Activated T-helper 1 cell treated with anti-CD3 and anti-CD28 coated beads, Interleukin-12 subunit alpha, Interleukin-12 subunit beta, Interleukin-2, Interleukin-4 antibody, amounts not matched to agents 30 ng/mL and 10 ng/mL and 1 ng/mL, durations not matched to agents 14 hours and 24 hours and 36 hours (primary cell): ENCODE measurements at regions not wholly inside any gene's neighbourhood (a gene's known extent, or its start where the extent isn't known, plus 50 kb on each side); places are given as distances from the start of the nearest gene placed in this dataset.

ENCODE experiments used
- DNase-seq: peaks from one replicate; pipeline ENCODE4 v3.0.0; 2021; ENCODE audit warnings: low spot score
- H3K27ac Mint-ChIP-seq: one replicate; pipeline ENCODE4 v1.8.0; 2021; ENCODE audit warnings: mild to moderate bottlenecking, mixed read lengths
- H3K27me3 Mint-ChIP-seq: one replicate; pipeline ENCODE4 v1.8.0; 2022; ENCODE audit warnings: mild to moderate bottlenecking, moderate library complexity, mixed read lengths; ENCODE audit not compliant: insufficient read depth
- H3K36me3 Mint-ChIP-seq: one replicate; pipeline ENCODE4 v1.8.0; 2021; ENCODE audit warnings: low read depth, mixed read lengths
- H3K4me1 Mint-ChIP-seq: one replicate; pipeline ENCODE4 v1.8.0; 2021; ENCODE audit warnings: low read depth, mixed read lengths
- H3K4me3 Mint-ChIP-seq: one replicate; pipeline ENCODE4 v1.8.0; 2021; ENCODE audit warnings: mild to moderate bottlenecking, moderate library complexity, mixed read lengths
- H3K9me3 Mint-ChIP-seq: one replicate; pipeline ENCODE4 v1.8.0; 2021; ENCODE audit warnings: mixed read lengths
- intact Hi-C: fragments of 100-400 bp; cut with micrococcal nuclease; formaldehyde crosslinking; loops from one replicate; pipeline ENCODE4 v1.15.1; 2024

DNA sequence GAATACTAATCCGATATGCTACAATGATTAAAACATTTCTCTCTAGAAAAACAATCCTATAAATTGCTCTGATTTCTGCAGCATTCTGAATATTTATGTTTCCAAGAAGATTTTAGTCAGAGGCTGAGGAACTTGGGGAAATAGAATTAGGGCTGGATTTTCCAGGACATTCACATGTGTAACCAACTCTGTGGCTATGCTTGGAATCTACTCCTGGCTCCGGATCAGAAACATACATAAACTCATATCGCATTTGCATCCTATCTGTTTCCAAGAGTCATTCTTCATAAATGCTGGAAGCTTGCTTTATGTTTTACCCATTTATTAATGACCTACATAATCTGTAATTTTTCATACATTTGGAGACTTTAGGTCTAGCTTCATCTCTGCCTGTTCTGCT lies 459.9 kb upstream of the MARCKS start:
- intact Hi-C loops: no loop called here
- Mint-ChIP-seq H3K4me1 (no peaks in the 10 kb centered on the region), H3K27me3 (no peaks in the 10 kb centered on the region), H3K9me3 (no peaks in the 10 kb centered on the region), H3K27ac (no peak overlapping the region), H3K36me3 (no peaks in the 10 kb centered on the region), H3K4me3 (no peak overlapping the region)
- DNase-seq: no peak

DNA sequence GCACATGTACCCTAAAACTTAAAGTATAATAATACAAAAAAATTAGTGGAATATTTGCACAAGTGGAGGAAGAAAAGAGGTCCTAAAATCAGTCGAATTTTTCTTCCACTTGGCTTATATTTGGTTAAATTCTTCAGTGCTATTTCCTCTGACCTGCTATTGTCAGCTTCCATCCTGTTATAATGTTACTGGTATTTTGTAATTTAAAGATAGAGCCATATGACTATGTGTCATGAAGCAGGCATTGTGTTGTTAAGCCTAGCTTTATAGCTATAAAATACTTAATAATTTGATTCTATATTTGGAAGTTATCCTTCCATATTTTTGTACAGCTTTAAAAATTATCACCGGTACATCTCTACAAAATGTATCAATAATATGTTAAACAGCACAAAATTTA lies 455.9 kb upstream of the MARCKS start:
- H3K27me3 Mint-ChIP-seq: no peaks in the 10 kb centered on the region
- no peak overlapping the region for H3K4me3 Mint-ChIP-seq
- H3K9me3 Mint-ChIP-seq: no peaks in the 10 kb centered on the region
- no peaks in the 10 kb centered on the region for H3K36me3 Mint-ChIP-seq
- intact Hi-C loops: no loop called here
- H3K27ac Mint-ChIP-seq: no peak overlapping the region
- no peaks in the 10 kb centered on the region for H3K4me1 Mint-ChIP-seq
- no peak for DNase-seq

DNA sequence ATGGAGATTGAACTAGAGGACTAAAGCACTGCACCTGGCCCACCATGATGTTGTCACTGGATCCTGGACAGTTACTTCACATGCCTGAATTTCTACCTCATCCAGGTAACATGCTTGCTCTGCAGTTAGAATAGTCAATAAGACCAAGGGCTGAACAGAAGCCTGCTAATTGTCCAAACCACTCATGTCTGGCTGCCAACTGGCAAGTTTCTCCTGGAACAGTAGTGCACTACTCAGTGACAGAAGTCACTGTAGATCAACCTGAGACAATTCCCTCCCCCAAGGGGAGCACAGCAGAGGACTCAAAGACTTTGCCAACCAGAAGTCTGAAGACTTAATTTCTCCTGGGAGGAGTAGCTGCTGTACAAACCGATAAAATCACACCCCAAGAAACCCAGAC lies 454.6 kb upstream of the MARCKS start:
- Mint-ChIP-seq H3K36me3 (no peaks in the 10 kb centered on the region), H3K9me3 (no peaks in the 10 kb centered on the region), H3K27ac (no peak overlapping the region), H3K27me3 (no peaks in the 10 kb centered on the region), H3K4me1 (no peaks in the 10 kb centered on the region), H3K4me3 (no peak overlapping the region)
- intact Hi-C loops: no loop called here
- DNase-seq: no peak

DNA sequence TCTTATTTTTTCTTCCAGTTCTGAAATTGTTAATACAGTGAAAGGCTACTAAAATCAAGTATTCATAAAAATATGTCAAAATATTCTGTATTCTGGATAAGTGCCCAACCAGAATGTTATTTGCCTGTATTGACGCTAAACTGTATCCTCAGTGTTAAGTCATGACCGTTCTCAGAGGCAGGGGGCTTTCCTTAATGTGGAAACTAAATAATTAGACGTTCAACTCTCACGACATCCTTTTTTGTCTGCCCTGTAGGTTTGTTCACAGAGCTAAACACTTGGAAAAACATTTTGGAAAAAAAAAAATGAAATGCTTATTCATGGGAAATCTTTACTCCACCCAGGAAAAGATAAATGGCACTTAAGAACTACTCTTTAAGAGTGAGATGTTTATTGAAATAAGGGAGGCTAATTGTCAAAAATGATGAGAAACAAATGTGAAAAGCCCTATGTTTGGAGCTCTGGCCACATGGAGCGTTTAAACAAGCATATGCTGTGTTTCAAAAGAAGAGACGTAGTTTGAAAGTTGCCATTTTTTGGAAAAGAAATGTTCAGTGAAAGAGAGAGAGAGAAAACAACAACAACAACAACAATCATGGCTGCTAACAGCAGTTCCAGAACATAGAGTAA lies 453.1 kb upstream of the MARCKS start:
- Mint-ChIP-seq H3K4me3 (no peak overlapping the region), H3K27me3 (no peaks in the 10 kb centered on the region), H3K27ac (no peak overlapping the region), H3K36me3 (no peaks in the 10 kb centered on the region), H3K9me3 (no peaks in the 10 kb centered on the region), H3K4me1 (no peaks in the 10 kb centered on the region)
- DNase-seq: no peak
- intact Hi-C loops: no loop called here

DNA sequence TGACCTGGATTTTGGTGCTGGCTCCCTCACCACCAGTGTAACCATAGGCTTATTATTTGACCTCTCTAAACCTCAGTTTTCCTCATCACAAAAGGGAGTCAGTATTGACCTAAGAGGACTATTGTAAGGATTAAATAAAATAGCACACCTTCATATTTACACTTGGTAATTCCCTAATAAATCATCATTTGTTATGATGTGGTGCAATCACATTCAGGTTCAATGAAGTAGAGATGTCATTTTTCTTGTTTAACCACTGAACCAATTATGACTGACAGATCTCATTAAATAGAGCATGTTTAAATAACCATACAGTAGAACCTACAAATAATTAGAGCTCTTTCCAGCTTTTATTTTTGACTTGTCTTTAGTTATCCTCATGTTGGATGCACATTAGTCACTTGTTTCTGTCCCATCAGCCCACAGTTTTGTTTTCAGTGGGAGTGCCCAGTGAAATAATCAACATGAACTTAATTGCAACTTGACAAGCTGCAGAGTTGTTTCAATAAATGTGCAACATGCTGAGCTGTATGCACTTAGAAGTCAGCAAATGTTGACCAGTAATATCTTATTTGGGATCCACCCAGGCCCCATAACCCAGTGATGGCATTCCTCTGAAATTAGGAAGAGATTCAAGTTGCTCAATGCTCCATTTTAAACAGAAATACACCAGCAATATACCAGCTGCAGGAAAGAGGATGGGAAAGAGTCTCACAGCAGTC lies 451.7 kb upstream of the MARCKS start:
- Mint-ChIP-seq H3K27me3 (no peaks in the 10 kb centered on the region), H3K9me3 (no peaks in the 10 kb centered on the region), H3K36me3 (no peaks in the 10 kb centered on the region), H3K4me3 (no peak overlapping the region), H3K27ac (no peak overlapping the region), H3K4me1 (no peaks in the 10 kb centered on the region)
- DNase-seq: no peak
- intact Hi-C loops: no loop called here

DNA sequence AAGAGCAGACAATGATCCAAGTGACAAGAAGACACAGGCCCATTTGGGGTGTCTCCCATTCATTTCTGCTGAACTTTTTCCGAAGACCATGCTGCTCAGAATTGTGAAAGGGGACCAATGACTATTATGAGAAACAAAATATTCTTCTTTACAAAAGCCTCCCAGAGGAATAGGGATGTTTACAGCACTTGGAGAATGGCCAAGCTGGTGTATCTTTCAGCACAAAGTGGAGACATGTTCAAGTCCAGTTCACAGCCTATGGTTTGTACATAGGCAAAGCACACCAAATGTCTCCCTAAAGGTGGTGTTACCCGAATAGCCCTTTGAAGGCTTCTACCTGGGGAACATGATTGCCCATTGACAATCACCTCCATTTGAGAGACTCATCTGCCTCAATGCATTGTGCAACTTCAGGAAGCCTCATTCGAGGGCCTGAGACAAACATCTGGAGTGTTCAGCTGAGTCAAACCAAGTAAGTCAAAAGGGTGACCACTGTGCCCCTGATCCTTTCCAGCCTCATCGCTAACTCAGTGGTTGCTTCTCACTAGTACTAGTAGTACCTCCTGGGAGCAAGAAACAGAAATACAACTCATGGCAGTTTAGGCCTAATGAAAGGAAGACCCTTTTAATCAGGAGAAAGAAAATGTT lies 451.0 kb upstream of the MARCKS start:
- Mint-ChIP-seq H3K36me3 (no peaks in the 10 kb centered on the region), H3K4me3 (no peak overlapping the region), H3K27me3 (no peaks in the 10 kb centered on the region), H3K27ac (no peak overlapping the region), H3K4me1 (no peaks in the 10 kb centered on the region), H3K9me3 (no peaks in the 10 kb centered on the region)
- no peak for DNase-seq
- intact Hi-C loops: no loop called here

DNA sequence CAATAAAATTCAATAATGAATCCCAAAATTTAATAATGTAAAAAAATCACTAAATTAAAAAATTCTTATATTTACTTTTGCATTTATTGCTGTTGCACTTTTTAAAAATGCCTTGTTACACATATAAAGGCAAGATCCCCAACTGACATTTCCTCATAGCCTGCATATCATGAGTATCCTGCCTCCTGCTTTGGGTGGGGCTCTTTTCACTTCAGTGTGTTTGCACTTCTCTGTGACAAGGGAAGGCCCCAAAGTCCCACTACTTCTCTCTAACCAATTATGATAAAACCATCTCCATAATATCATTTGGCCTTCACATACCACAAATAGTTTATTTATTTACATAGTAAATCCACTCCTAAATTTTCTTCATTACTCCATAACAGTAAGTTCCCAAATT lies 446.1 kb upstream of the MARCKS start:
- DNase-seq: no peak
- no peaks in the 10 kb centered on the region for H3K27me3 Mint-ChIP-seq
- no peaks in the 10 kb centered on the region for H3K4me1 Mint-ChIP-seq
- intact Hi-C loops: no loop called here
- no peaks in the 10 kb centered on the region for H3K9me3 Mint-ChIP-seq
- no peak overlapping the region for H3K27ac Mint-ChIP-seq
- H3K36me3 Mint-ChIP-seq: no peaks in the 10 kb centered on the region
- H3K4me3 Mint-ChIP-seq: no peak overlapping the region

DNA sequence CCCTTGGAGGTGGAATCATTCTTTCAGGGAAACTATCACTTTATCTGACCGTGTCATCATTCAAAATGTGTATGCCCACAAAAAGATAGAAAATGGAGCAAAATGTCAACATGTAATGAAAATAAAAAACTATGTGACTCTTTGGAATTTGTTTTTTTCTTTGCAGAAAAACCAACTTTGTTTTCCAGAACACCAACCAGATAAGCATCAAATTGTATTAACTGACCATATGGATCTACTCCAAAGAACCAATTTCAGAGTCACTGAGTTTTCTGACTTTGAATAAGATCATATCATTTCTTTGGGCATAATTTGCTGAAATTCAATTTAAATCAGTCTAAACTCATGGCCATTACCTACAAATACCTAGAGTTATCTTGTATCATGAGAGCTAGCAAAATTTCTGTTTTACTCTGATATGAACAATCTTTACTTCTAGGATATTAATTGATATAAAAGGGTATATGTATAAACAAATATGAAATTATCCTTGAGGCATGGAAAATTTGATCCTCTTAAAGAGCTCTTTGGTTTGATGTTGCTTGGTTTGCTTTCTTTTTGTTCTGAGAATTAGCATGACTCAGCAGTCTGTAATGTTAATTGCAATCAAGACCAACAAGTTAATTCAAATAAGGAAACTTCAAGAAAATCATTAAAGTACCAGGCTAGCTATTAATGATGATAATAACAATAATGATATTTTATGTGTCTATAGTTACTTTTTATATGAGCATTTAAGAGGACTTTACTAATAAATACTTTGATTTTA lies 444.4 kb upstream of the MARCKS start:
- Mint-ChIP-seq H3K27ac (no peak overlapping the region), H3K36me3 (no peaks in the 10 kb centered on the region), H3K9me3 (no peaks in the 10 kb centered on the region), H3K4me1 (no peaks in the 10 kb centered on the region), H3K27me3 (no peaks in the 10 kb centered on the region), H3K4me3 (no peak overlapping the region)
- intact Hi-C loops: no loop called here
- no peak for DNase-seq

DNA sequence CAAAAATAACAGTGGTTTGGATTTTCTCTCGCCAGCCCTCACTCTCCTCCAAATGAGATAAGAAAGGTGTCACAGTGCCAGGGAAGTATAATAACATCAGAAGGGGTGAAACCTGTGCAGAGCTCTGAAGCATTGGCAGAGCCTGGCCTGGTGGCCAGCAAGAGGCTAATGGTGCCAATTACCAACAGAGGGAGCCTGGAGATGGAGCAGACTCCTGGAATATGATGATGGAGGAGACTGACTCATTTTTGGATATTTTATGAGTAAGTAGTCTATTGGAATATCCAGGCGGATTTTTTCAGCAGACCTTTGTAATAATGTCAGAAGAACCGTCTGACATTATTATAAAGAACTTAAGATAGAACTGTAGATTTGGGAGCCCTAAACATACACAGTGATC lies 442.6 kb upstream of the MARCKS start:
- Mint-ChIP-seq H3K36me3 (no peaks in the 10 kb centered on the region), H3K4me1 (no peaks in the 10 kb centered on the region), H3K4me3 (no peak overlapping the region), H3K27ac (no peak overlapping the region), H3K27me3 (no peaks in the 10 kb centered on the region), H3K9me3 (no peaks in the 10 kb centered on the region)
- intact Hi-C loops: no loop called here
- no peak for DNase-seq

DNA sequence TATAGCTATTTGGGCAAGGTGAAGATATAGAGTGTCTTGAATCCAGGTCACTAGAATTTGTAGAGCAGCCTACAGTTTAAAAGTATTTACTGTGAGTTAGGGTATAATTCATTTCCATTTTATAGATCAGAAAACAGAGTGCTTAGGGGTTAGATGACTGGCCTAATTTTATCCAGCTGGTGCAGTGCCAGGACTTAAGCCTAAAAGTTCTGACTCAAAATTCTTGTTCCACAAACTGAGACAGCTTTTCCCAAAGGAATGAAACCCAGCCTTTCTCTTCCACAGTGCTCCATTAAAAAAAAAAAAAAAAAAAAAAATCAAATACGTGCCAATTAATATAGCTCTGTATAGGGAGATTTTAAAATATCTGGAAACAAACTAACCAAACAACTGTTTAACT lies 441.0 kb upstream of the MARCKS start:
- no peak overlapping the region for H3K27ac Mint-ChIP-seq
- H3K4me3 Mint-ChIP-seq: no peak overlapping the region
- H3K4me1 Mint-ChIP-seq: no peaks in the 10 kb centered on the region
- no peak for DNase-seq
- intact Hi-C loops: no loop called here
- no peaks in the 10 kb centered on the region for H3K9me3 Mint-ChIP-seq
- H3K36me3 Mint-ChIP-seq: no peaks in the 10 kb centered on the region
- no peaks in the 10 kb centered on the region for H3K27me3 Mint-ChIP-seq

DNA sequence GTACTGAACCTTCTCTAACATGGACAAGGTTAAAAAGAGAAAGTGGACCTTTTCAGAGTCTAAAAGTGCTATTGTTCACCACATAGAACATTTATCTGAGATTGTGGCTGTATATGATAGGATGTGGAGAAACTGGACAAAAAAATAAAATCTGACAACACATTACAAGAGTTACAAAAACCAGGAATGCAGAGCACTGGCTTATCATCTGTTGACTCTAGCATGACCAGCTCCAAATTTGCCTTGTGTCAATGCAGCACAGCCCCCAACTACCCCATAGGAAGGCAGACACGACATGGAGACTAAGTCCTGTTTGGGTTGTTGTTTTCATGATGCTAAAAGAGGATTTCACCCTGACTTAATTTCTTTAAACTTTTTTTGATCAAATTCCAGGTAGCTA lies 436.9 kb upstream of the MARCKS start:
- Mint-ChIP-seq H3K4me3 (no peak overlapping the region), H3K9me3 (no peaks in the 10 kb centered on the region), H3K36me3 (no peaks in the 10 kb centered on the region), H3K27ac (no peak overlapping the region), H3K4me1 (no peaks in the 10 kb centered on the region), H3K27me3 (no peaks in the 10 kb centered on the region)
- DNase-seq: no peak
- intact Hi-C loops: no loop called here

DNA sequence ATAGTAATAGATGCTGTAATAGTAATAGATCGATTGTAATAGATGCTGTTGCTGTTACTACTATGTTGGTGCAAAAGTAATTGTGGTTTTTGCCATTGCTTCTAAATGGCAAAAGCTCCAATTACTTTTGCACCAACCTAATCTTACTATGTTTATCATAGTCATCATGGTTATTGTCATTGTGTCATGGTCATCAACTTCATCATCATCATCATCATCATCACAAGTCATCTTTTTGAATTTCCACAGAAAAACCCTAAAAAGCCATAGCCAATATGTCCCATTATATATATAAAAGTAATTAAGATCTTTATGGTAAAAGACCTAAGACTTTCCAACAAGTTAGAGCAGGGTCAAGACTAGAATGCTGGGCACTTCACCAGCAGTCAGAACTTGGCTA lies 435.1 kb upstream of the MARCKS start:
- Mint-ChIP-seq H3K4me1 (no peaks in the 10 kb centered on the region), H3K36me3 (no peaks in the 10 kb centered on the region), H3K27ac (no peak overlapping the region), H3K27me3 (no peaks in the 10 kb centered on the region), H3K9me3 (no peaks in the 10 kb centered on the region), H3K4me3 (no peak overlapping the region)
- no peak for DNase-seq
- intact Hi-C loops: no loop called here

DNA sequence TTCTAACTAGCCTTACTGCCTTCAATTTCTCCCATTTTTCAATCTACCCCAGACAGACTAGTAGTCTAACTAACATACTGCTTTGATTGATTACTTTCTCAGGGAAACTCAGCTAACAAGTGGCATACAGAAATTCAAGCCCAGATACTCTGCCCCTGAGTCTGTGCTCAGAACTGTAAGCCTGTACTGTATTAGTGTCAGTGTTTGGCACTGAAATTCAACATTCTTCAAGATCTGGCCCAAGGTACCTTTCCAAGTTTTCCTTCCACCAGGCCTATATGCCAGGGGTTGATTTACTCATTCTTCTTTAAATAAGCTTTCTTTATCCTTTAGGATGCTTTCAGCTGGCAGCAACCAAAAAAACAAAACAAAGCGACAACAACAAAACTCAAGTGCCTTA lies 433.2 kb upstream of the MARCKS start:
- no peak overlapping the region for H3K27ac Mint-ChIP-seq
- H3K4me3 Mint-ChIP-seq: no peak overlapping the region
- intact Hi-C loops: no loop called here
- H3K36me3 Mint-ChIP-seq: no peaks in the 10 kb centered on the region
- H3K4me1 Mint-ChIP-seq: no peaks in the 10 kb centered on the region
- DNase-seq: no peak
- H3K9me3 Mint-ChIP-seq: no peaks in the 10 kb centered on the region
- no peaks in the 10 kb centered on the region for H3K27me3 Mint-ChIP-seq
